SU-DHL-6 (cell line): ENCODE measurements at regions not wholly inside any gene's neighbourhood (a gene's known extent, or its start where the extent isn't known, plus 50 kb on each side); places are given as distances from the start of the nearest gene placed in this dataset.

Experiments used
- CTCF ChIP-seq: fragments of 200-600 bp; sonication (generic); IDR thresholded peaks from one replicate; pipeline ENCODE4 v1.5.1; 2017; ENCODE audit warnings: antibody characterized with exemption, mild to moderate bottlenecking, low read length, moderate library complexity; ENCODE audit not compliant: insufficient read depth, poor library complexity, severe bottlenecking
- EZH2phosphoT487 ChIP-seq: fragments of 200-600 bp; sonication (generic), shearing (Covaris generic); conservative IDR thresholded peaks from 2 replicates; pipeline ENCODE4 v1.6.1; 2018; ENCODE audit warnings: mild to moderate bottlenecking, antibody characterized with exemption, low read length, moderate library complexity, mixed read lengths

GRCh38 chr4:45186249-45186648, 459.9 kb upstream of the GNPDA2 start:
- TF ChIP-seq CTCF (no peak), EZH2phosphoT487 (no peak)
